LNCAP (cell line): ENCODE measurements at regions not wholly inside any gene's neighbourhood (a gene's known extent, or its start where the extent isn't known, plus 50 kb on each side); places are given as distances from the start of the nearest gene placed in this dataset.

Source experiments
- TF ChIP-seq, protein P1 (sequence below): fragments of 450-650 bp; IDR thresholded peaks from 2 replicates; pipeline ENCODE4 v1.5.1; 2017; ENCODE audit warnings: mild to moderate bottlenecking

DNA sequence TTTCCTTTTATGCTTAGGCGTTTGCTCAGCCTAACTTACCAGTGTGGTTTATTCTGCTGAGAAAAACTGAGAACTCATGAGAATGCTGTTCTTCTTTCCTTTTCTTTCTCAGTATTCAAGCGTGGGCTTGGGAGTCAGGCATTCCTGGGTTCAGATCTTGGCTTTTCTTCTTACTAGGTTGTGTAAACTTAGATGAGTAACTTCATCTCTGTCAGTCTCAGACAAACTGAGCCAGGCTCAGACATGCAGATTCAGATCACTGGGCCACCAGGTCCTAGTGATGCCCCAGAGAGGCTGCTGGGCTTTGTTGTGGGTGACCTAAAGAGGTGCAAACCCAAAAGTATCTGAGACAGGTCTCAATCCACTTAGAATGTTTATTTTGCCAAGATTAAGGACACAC, 95.8 kb upstream of the MPHOSPH6 start:
- TF ChIP-seq, protein P1, sequence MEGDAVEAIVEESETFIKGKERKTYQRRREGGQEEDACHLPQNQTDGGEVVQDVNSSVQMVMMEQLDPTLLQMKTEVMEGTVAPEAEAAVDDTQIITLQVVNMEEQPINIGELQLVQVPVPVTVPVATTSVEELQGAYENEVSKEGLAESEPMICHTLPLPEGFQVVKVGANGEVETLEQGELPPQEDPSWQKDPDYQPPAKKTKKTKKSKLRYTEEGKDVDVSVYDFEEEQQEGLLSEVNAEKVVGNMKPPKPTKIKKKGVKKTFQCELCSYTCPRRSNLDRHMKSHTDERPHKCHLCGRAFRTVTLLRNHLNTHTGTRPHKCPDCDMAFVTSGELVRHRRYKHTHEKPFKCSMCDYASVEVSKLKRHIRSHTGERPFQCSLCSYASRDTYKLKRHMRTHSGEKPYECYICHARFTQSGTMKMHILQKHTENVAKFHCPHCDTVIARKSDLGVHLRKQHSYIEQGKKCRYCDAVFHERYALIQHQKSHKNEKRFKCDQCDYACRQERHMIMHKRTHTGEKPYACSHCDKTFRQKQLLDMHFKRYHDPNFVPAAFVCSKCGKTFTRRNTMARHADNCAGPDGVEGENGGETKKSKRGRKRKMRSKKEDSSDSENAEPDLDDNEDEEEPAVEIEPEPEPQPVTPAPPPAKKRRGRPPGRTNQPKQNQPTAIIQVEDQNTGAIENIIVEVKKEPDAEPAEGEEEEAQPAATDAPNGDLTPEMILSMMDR: no peak

DNA sequence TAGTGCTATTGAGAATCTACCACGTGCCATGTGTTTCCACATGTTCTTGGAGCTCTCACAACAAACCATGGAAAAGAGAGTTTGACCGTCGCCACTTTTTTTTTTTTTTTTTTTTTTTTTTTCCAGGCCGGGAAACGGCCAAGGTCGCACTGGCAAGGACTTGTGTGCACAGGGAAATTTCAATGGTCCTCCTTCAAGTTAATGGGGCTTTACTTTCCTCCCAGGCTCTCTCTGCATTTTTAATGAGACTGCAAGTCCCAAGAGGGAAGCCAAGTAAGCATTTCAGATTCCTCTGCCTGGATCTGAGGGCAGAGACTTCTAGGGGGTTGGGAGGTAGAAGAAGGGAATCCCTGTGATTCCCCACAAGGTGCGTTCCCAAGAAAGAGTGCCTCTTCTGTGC, 94.7 kb upstream of the MPHOSPH6 start:
- TF ChIP-seq, protein P1: no peak

DNA sequence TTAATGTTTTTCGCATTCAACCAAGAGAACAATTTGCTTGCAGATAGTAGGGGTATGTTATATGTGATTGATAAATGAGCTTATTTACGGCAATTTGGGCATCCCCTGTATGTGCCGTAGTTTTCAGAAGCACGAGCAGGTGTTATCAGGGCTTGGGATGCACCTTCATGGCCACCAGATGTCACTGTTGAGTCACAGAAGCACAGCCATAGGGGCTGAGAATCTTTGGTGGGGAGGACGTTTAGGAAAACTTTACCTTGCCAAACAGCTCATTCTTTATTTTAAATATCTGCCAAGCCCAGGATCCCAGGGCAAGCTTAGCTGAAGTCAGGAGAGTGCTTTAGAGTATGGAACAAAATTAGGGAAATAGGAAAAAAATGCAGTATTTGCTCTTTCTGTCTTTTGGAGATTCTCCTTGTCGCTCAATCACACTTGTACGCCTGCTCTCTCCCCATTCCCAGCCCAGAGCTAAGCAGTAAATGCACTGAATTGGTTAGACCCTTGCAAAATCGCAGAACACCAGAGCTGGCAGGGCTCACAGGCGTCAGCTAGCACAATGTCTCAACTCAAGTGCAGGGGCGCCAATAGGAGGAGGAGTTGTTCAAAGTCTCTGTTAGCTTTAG, 93.6 kb upstream of the MPHOSPH6 start:
- TF ChIP-seq, protein P1: peak; percentile 90

DNA sequence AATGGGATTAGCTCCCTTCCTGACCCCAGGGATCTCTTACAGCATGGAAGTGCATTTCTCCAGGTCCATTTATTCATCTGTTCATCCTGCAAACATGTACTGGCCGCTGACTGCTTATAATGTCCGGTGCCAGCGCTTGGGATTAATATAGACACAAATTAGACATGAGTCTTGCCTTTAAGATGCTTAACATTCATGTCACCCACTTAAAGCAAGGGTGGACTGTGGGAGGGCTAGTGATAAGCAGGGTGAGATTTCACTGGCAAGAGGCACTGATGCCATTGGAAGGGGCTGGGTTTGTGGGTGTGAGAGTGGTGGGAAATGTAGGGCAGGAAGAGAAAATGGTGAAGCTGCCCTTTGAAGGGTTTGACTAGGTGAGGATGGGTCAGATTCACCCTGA, 92.2 kb upstream of the MPHOSPH6 start:
- TF ChIP-seq, protein P1: no peak

DNA sequence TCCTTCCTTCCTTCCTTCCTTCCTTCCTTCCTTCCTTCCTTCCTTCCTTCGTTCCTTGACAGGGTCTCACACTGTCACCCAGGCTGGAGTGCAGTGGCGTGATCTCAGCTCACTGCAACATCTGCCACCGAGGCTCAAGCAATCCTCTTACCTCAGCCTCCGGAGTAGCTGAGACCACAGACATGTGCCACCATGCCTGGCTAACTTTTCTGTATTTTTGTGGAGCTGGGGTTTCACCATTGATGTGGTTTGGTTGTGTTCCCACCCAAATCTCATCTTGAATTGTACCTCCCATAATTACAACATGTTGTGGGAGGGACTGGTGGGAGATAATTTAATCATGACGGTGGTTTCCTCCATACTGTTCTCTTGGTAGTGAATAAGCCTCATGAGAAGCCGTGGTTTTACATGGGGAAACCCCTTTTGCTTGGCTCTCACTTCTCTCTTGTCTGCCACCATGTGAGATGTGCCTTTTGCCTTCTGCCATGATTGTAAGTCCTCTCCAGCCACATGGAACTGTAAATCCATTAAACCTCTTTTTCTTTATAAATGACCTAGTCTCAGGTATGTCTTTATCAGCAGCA, 90.3 kb upstream of the MPHOSPH6 start:
- TF ChIP-seq, protein P1: no peak

DNA sequence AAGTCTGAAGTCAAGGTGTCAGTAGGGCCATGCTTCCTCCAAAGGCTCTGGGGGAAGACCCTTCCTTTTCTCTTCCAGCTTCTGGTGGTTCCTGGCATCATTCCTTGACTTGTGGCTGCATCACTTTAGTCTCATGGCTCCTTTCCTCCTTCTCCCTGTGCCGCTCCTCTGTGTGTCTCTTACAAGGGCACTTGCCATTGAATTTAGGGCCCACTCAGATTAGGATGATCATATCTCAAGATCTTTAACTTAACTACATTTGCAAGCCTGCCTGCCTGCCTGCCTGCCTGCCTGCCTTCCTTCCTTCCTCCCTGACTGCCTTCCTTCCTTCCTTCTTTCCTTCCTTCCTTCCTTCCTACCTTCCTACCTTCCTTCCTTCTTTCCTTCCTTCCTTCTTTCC, 89.7 kb upstream of the MPHOSPH6 start:
- TF ChIP-seq, protein P1: no peak

DNA sequence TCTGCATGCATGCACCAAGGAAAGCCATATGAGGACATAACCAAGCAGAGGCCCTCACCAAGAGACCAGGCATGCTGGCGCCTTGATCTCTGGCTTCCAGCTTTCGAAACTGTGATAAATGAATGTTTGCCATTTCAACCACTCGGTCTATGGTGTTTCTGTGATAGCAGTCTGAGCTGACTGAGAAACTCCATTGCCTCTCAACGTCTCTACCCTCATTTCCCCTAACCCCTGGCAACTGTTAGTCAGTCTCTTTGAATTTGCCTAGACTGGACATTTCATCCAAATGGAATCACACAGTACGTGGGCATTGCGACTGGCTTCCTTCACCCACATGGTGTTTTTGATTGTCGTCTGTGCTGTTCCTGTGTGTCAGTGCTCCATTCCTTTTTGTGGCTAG, 88.0 kb upstream of the MPHOSPH6 start:
- TF ChIP-seq, protein P1: no peak

DNA sequence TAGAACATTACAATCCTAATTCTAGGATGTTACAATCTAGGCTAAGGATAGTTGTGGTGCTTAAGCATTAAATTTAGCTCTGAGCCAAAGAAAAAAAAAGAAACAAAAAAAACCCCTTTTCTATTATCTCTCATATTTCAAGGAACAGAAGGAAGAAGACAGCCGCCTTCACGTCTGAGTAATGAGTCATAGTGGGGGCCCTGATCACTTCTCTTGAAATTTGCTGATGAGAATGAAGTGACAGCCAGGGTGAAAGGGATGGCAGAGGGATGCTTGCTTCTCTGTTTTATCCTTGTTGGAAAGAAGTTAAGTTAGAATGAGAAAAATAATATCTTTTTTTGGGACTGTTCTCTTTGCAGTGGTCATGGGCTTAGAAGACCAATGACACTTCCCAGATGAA, 82.6 kb upstream of the MPHOSPH6 start:
- TF ChIP-seq, protein P1: no peak
